Stimulated activated effector memory CD8-positive, alpha-beta T cell treated with anti-CD3 and anti-CD28 coated beads, Interleukin-12 subunit alpha, Interleukin-12 subunit beta, amount 100 ng/mL, for 72 hours (primary cell): ENCODE measurements at regions not wholly inside any gene's neighbourhood (a gene's known extent, or its start where the extent isn't known, plus 50 kb on each side); places are given as distances from the start of the nearest gene placed in this dataset.
A peak's percentile ranks its signal among the peaks of the same experiment; 100 is the strongest.

Experiments used
- ATAC-seq: fragments of 150-1000 bp; cut with Tn5 transposase; 2 replicates; pipeline ENCODE4 v1.10.0; 2021
- DNase-seq, 2 donors: peaks; one replicate each; pipeline ENCODE4 v3.0.0; 2021 to 2022; ENCODE audit warnings: low spot score in 2 of 2
- H3K27ac Mint-ChIP-seq: one replicate; pipeline ENCODE4 v1.8.0; 2022; ENCODE audit warnings: mild to moderate bottlenecking, mixed read lengths
- H3K36me3 Mint-ChIP-seq: one replicate; pipeline ENCODE4 v1.8.0; 2022; ENCODE audit warnings: mild to moderate bottlenecking, mixed read lengths
- H3K4me1 Mint-ChIP-seq: one replicate; pipeline ENCODE4 v1.8.0; 2022; ENCODE audit warnings: mixed read lengths
- H3K4me3 Mint-ChIP-seq: one replicate; pipeline ENCODE4 v1.8.0; 2022; ENCODE audit warnings: mild to moderate bottlenecking, mixed read lengths
- H3K9me3 Mint-ChIP-seq: one replicate; pipeline ENCODE4 v1.8.0; 2022; ENCODE audit warnings: mixed read lengths

- Mint-ChIP-seq H3K4me3 (no peak overlapping the region), H3K27ac (no peak overlapping the region), H3K9me3 (peaks cover 10% of the 10 kb centered on the region), H3K4me1 (no peaks in the 10 kb centered on the region), H3K36me3 (no peaks in the 10 kb centered on the region)
- ATAC-seq (no peak), DNase-seq (no peak)
Measured at GRCh38 chr5:57102189-57102904, 71.5 kb upstream of the GPBP1 start.

- Mint-ChIP-seq H3K4me1 (no peaks in the 10 kb centered on the region), H3K9me3 (peaks cover 6% of the 10 kb centered on the region), H3K4me3 (no peak overlapping the region), H3K36me3 (no peaks in the 10 kb centered on the region), H3K27ac (no peak overlapping the region)
- no peak for ATAC-seq
- no peak for DNase-seq
Measured at GRCh38 chr5:57102905-57103255, 71.0 kb upstream of the GPBP1 start.

DNA sequence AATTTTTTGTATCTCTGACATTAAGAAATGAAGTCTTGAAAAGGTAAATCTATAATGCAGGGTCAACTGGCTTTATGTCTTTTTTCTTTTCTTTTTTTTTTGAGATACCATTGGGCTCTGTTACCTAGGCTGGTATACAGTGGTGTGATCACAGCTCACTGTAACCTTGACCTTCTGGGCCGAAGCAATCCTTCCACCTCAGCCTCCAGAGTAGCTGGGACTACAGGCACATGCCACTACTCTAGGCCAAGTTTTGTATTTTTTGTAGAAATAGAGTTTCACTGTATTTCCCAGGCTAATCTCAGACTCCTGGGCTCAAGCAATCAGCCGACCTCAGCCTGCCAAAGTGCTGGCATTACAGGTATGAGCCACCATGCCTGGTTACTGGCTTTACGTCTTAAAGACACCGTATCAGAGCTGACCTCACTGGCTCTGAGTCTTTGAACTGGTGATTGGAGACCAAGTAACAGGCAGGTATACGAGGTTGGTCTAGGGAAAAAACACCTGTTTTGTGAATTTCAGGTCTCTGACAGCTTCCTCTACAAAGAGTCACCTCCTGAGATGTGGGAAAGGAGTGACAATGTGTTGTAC, 70.4 kb upstream of the GPBP1 start:
- Mint-ChIP-seq H3K36me3 (no peaks in the 10 kb centered on the region), H3K4me3 (no peak overlapping the region), H3K4me1 (no peaks in the 10 kb centered on the region), H3K9me3 (peaks cover 2% of the 10 kb centered on the region), H3K27ac (no peak overlapping the region)
- ATAC-seq (no peak), DNase-seq (no peak)

- ATAC-seq = no peak
- H3K27ac Mint-ChIP-seq = no peak overlapping the region
- no peaks in the 10 kb centered on the region for H3K36me3 Mint-ChIP-seq
- no peak for DNase-seq
- H3K4me1 Mint-ChIP-seq = no peaks in the 10 kb centered on the region
- no peak overlapping the region for H3K4me3 Mint-ChIP-seq
- H3K9me3 Mint-ChIP-seq = no peaks in the 10 kb centered on the region
Measured at GRCh38 chr5:57106661-57107060, 67.2 kb upstream of the GPBP1 start.

- ATAC-seq = peak; percentile 13
- H3K36me3 Mint-ChIP-seq = no peaks in the 10 kb centered on the region
Measured at GRCh38 chr5:57111993-57112392, 61.9 kb upstream of the GPBP1 start.

GRCh38 chr5:57113481-57113880, 60.4 kb upstream of the GPBP1 start:
- DNase-seq = no peak
- ATAC-seq = no peak
- H3K4me1 Mint-ChIP-seq = peaks cover 16% of the 10 kb centered on the region
- H3K4me3 Mint-ChIP-seq = no peak overlapping the region
- no peak overlapping the region for H3K27ac Mint-ChIP-seq
- H3K9me3 Mint-ChIP-seq = no peaks in the 10 kb centered on the region
- H3K36me3 Mint-ChIP-seq = no peaks in the 10 kb centered on the region

More at GRCh38 chr5:57111993-57112392, 61.9 kb upstream of the GPBP1 start:
- no peak for DNase-seq
- peaks cover 8% of the 10 kb centered on the region for H3K4me1 Mint-ChIP-seq
- no peak overlapping the region for H3K27ac Mint-ChIP-seq
- no peaks in the 10 kb centered on the region for H3K9me3 Mint-ChIP-seq
- H3K4me3 Mint-ChIP-seq = no peak overlapping the region

- Mint-ChIP-seq H3K9me3 (peaks cover 3% of the 10 kb centered on the region), H3K27ac (peak overlapping the region; percentile 29), H3K4me1 (peaks cover 16% of the 10 kb centered on the region), H3K4me3 (no peak overlapping the region), H3K36me3 (no peaks in the 10 kb centered on the region)
- ATAC-seq (peak; percentile 95), DNase-seq (no peak)
Measured at GRCh38 chr5:57117596-57117995, 56.3 kb upstream of the GPBP1 start.

GRCh38 chr5:57119031-57119430, 54.8 kb upstream of the GPBP1 start:
- no peak overlapping the region for H3K4me3 Mint-ChIP-seq
- no peaks in the 10 kb centered on the region for H3K36me3 Mint-ChIP-seq
- no peak for ATAC-seq
- no peak overlapping the region for H3K27ac Mint-ChIP-seq
- peaks cover 4% of the 10 kb centered on the region for H3K9me3 Mint-ChIP-seq
- peaks cover 16% of the 10 kb centered on the region for H3K4me1 Mint-ChIP-seq
- DNase-seq = no peak

- Mint-ChIP-seq H3K4me1 (no peaks in the 10 kb centered on the region), H3K4me3 (no peak overlapping the region), H3K36me3 (no peaks in the 10 kb centered on the region), H3K9me3 (peaks cover 4% of the 10 kb centered on the region), H3K27ac (no peak overlapping the region)
- ATAC-seq = no peak
- DNase-seq = no peak
Measured at GRCh38 chr5:57124014-57124413, 49.8 kb upstream of the GPBP1 start.
